22Rv1 (cell line): ENCODE measurements at regions not wholly inside any gene's neighbourhood (a gene's known extent, or its start where the extent isn't known, plus 50 kb on each side); places are given as distances from the start of the nearest gene placed in this dataset.

ENCODE experiments used
- CTCF ChIP-seq: fragments of 450-650 bp; IDR thresholded peaks from 2 replicates; pipeline ENCODE4 v1.5.1; 2017; ENCODE audit warnings: mild to moderate bottlenecking
- ZFX ChIP-seq: fragments of 450-650 bp; IDR thresholded peaks from 2 replicates; pipeline ENCODE4 v1.6.1; 2017; ENCODE audit warnings: antibody characterized with exemption, borderline replicate concordance

- no peak for TF ChIP-seq CTCF
- no peak for TF ChIP-seq ZFX
Observed at GRCh38 chr1:4977701-4978100, 323.3 kb downstream of the AJAP1 start.
